ENCODE measurements at regions not wholly inside any gene's neighbourhood (a gene's known extent, or its start where the extent isn't known, plus 50 kb on each side); places are given as distances from the start of the nearest gene placed in this dataset.

DNA sequence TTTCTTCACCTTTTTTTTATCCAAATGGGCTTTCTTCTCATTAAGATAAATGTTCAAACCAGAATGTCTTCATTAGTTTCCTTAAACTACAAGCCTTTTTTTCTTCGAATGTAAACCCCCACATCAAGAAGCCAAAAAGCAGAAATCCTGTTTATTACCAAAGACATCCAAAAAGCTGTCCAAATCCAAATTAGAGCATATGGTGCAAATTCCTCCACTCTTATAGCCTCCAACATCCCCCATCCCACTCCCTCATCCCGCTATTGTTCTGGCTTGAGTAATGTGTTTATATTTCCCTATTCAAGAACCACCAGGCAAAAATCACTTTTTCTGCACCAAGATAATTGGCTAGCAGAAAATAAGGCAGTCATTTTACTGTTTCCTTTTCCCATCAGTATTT, 315.1 kb upstream of the ADGRL3 start:
- TF ChIP-seq GATA2 (IDR thresholded peaks at IDR 0.05; ENCODE audit: low read depth, low read length) (no peak), GATA3 (IDR thresholded peaks at IDR 0.05; ENCODE audit: low read depth, low read length) (no peak)
